Esophagus muscularis mucosa (tissue), 4 donors: ENCODE measurements at regions not wholly inside any gene's neighbourhood (a gene's known extent, or its start where the extent isn't known, plus 50 kb on each side); places are given as distances from the start of the nearest gene placed in this dataset.

Experiments used
- DNase-seq: peaks from one replicate; pipeline ENCODE4 v3.0.0-alpha.2; 2017; ENCODE audit errors: extremely low spot score
- H3K27ac ChIP-seq, 4 donors: fragments of 200-600 bp; sonication (generic); replicated peaks in 1 of 4; 1 replicate in 3 of 4; 2 replicates in 1 of 4; pipeline ENCODE4 v1.5.1; 2016 to 2019; ENCODE audit warnings: mild to moderate bottlenecking in 1 of 4
- H3K27me3 ChIP-seq, 4 donors: fragments of 200-600 bp; sonication (generic); one replicate each; pipeline versions ENCODE4 v1.5.1 to v1.6.0; 2016 to 2019
- H3K36me3 ChIP-seq, 4 donors: fragments of 200-600 bp; sonication (generic); one replicate each; pipeline ENCODE4 v1.5.1; 2016 to 2019
- H3K4me1 ChIP-seq, 4 donors: fragments of 200-600 bp; sonication (generic); one replicate each; pipeline ENCODE4 v1.5.1; 2016 to 2019
- H3K4me3 ChIP-seq, 4 donors: fragments of 200-600 bp; sonication (generic); 1 replicate in 2 of 4; 2 replicates in 2 of 4; pipeline ENCODE4 v1.5.1; 2016 to 2019; ENCODE audit warnings: mild to moderate bottlenecking in 4 of 4, moderate library complexity in 1 of 4
- H3K9me3 ChIP-seq, 4 donors: fragments of 200-600 bp; sonication (generic); 1 replicate in 3 of 4; 2 replicates in 1 of 4; pipeline ENCODE4 v1.5.1; 2016 to 2019
- CTCF ChIP-seq, 3 experiments: fragments of 200-600 bp in 2 of 3; fragments of 450-650 bp in 1 of 3; sonication (generic) in 2 of 3; IDR thresholded peaks; one replicate each; pipeline ENCODE4 v1.5.1; 2017 to 2019; ENCODE audit warnings: antibody characterized with exemption in 3 of 3, mild to moderate bottlenecking in 2 of 3, moderate library complexity in 1 of 3
- EP300 ChIP-seq: sonication (generic); formaldehyde crosslinking; IDR thresholded peaks from one replicate; pipeline ENCODE4 v1.6.1; 2017; ENCODE audit warnings: antibody characterized with exemption
- POLR2A ChIP-seq: fragments of 450-650 bp; IDR thresholded peaks from one replicate; pipeline ENCODE4 v1.6.1; 2017; ENCODE audit warnings: antibody characterized with exemption, moderate library complexity, mild to moderate bottlenecking, low read depth
- POLR2AphosphoS5 ChIP-seq, 2 donors: sonication (generic); formaldehyde crosslinking; IDR thresholded peaks; one replicate each; pipeline ENCODE4 v1.6.1; 2017; ENCODE audit warnings: antibody characterized with exemption in 2 of 2
- WGBS: methylation state at CpG from one replicate; pipeline ENCODE4 v1.1.5; 2018; 5-methylcytosine and 5-hydroxymethylcytosine counted together
- intact Hi-C: fragments of 100-400 bp; cut with DNase I; formaldehyde crosslinking; loops from one replicate; pipeline ENCODE4 v1.15.1; 2023

- H3K36me3 ChIP-seq = no peaks in the 10 kb centered on the region
- no peak overlapping the region for H3K4me3 ChIP-seq
- 82% methylated on average over 3 of the region's 3 CpGs for WGBS
- peak; percentile 24 for DNase-seq
- H3K27ac ChIP-seq = no peak overlapping the region
- no peaks in the 10 kb centered on the region for H3K27me3 ChIP-seq
- H3K9me3 ChIP-seq = no peaks in the 10 kb centered on the region
- TF ChIP-seq EP300 = no peak
- no peak for TF ChIP-seq POLR2AphosphoS5 (IDR thresholded peaks at IDR 0.05)
- TF ChIP-seq CTCF (IDR thresholded peaks at IDR 0.05) = no peak
- TF ChIP-seq POLR2A = no peak
- intact Hi-C loops = no loop called here
- no peaks in the 10 kb centered on the region for H3K4me1 ChIP-seq
These were observed 61.3 kb upstream of the SMAD3 start for GRCh38 chr15:67004142-67004541.

GRCh38 chr15:67005294-67005996, 60.0 kb upstream of the SMAD3 start:
- intact Hi-C loops = no loop called here
- H3K4me3 ChIP-seq = no peak overlapping the region
- no peaks in the 10 kb centered on the region for H3K36me3 ChIP-seq
- DNase-seq = peak; percentile 37
- H3K27me3 ChIP-seq = no peaks in the 10 kb centered on the region
- H3K27ac ChIP-seq = no peak overlapping the region
- TF ChIP-seq CTCF (IDR thresholded peaks at IDR 0.05) = no peak
- TF ChIP-seq EP300 = no peak
- TF ChIP-seq POLR2AphosphoS5 (IDR thresholded peaks at IDR 0.05) = no peak
- TF ChIP-seq POLR2A = no peak
- H3K4me1 ChIP-seq = no peaks in the 10 kb centered on the region
- 96% methylated on average over 10 of the region's 10 CpGs for WGBS
- H3K9me3 ChIP-seq = no peaks in the 10 kb centered on the region

- no peaks in the 10 kb centered on the region for H3K9me3 ChIP-seq
- WGBS = 89% methylated on average over 10 of the region's 10 CpGs
- H3K27me3 ChIP-seq = no peaks in the 10 kb centered on the region
- TF ChIP-seq POLR2A (no peak), POLR2AphosphoS5 (IDR thresholded peaks at IDR 0.05) (no peak), CTCF (IDR thresholded peaks at IDR 0.05) (no peak), EP300 (no peak)
- H3K4me3 ChIP-seq = no peak overlapping the region
- intact Hi-C loops = no loop called here
- H3K27ac ChIP-seq = no peak overlapping the region
- H3K36me3 ChIP-seq = no peaks in the 10 kb centered on the region
- peak; percentile 82 for DNase-seq
- no peaks in the 10 kb centered on the region for H3K4me1 ChIP-seq
These were observed 59.0 kb upstream of the SMAD3 start for GRCh38 chr15:67006083-67007065.

- WGBS = 79% methylated on average over 7 of the region's 7 CpGs
- Histone ChIP-seq H3K4me3 (no peak overlapping the region), H3K4me1 (peaks cover 0 to 6% (median 0%) of the 10 kb centered on the region in 4 donors), H3K36me3 (no peaks in the 10 kb centered on the region), H3K9me3 (no peaks in the 10 kb centered on the region), H3K27ac (no peak overlapping the region), H3K27me3 (no peaks in the 10 kb centered on the region)
- no peak for DNase-seq
- intact Hi-C loops = no loop called here
- TF ChIP-seq POLR2AphosphoS5 (IDR thresholded peaks at IDR 0.05) = no peak
- no peak for TF ChIP-seq POLR2A
- no peak for TF ChIP-seq CTCF (IDR thresholded peaks at IDR 0.05)
- no peak for TF ChIP-seq EP300
These were observed 55.5 kb upstream of the SMAD3 start for GRCh38 chr15:67009576-67010569.
